B cell (primary cell): ENCODE measurements at regions not wholly inside any gene's neighbourhood (a gene's known extent, or its start where the extent isn't known, plus 50 kb on each side); places are given as distances from the start of the nearest gene placed in this dataset.

Experiments used
- ATAC-seq: fragments of 200-7000 bp; cut with Tn5 transposase; one replicate; pipeline ENCODE4 v1.10.0; 2021; ENCODE audit warnings: low read depth, mild to moderate bottlenecking, moderate number of reproducible peaks, moderate library complexity
- CTCF ChIA-PET: fragments of 350-600 bp; sonication (Branson Sonifier 250); formaldehyde crosslinking; loops from one replicate; lab custom pipeline; 2021; ENCODE audit warnings: antibody characterized with exemption, inconsistent platforms; lab: Charles Lee
- POLR2A ChIA-PET: fragments of 350-600 bp; sonication (Branson Sonifier 250); formaldehyde crosslinking; loops from one replicate; lab custom pipeline; 2021; ENCODE audit warnings: antibody characterized with exemption; lab: Charles Lee
- DNase-seq: peaks from one replicate; pipeline ENCODE4 v3.0.0; 2013
- H2AFZ ChIP-seq: 2 replicates; pipeline ENCODE4 v1.6.1; 2012; ENCODE audit warnings: mild to moderate bottlenecking, low read depth, low read length; ENCODE audit not compliant: insufficient read depth, poor library complexity, severe bottlenecking
- H3K27ac ChIP-seq, 2 donors: 1 replicate in 1 of 2; 2 replicates in 1 of 2; pipeline ENCODE4 v1.5.1; 2012 to 2013; ENCODE audit warnings: low read length in 2 of 2, mild to moderate bottlenecking in 2 of 2, moderate library complexity in 1 of 2
- H3K27me3 ChIP-seq, 4 experiments: fragments of 200-600 bp in 1 of 4; sonication (generic) in 1 of 4; replicated peaks in 1 of 4; 1 replicate in 2 of 4; 2 replicates in 2 of 4; pipeline versions ENCODE4 v1.6.1 to v1.7.0; 2013 to 2016; ENCODE audit warnings: low read length in 3 of 4, mild to moderate bottlenecking in 2 of 4, mixed read lengths in 1 of 4, moderate library complexity in 1 of 4; ENCODE audit not compliant: insufficient read depth in 4 of 4, control insufficient read depth in 3 of 4; ENCODE audit errors: control extremely low read depth in 1 of 4
- H3K36me3 ChIP-seq, 2 experiments: replicated peaks in 1 of 2; 1 replicate in 1 of 2; 2 replicates in 1 of 2; pipeline versions ENCODE4 v1.6.1 to v1.7.1; 2013; ENCODE audit warnings: low read length in 1 of 2; ENCODE audit not compliant: insufficient read depth in 2 of 2, control insufficient read depth in 1 of 2; ENCODE audit errors: control extremely low read depth in 1 of 2, extremely low read depth in 1 of 2
- H3K4me1 ChIP-seq, 2 donors: fragments of 200-600 bp in 1 of 2; sonication (generic) in 1 of 2; 1 replicate in 1 of 2; 2 replicates in 1 of 2; pipeline versions ENCODE4 v1.5.1 to v1.6.1; 2013 to 2017; ENCODE audit warnings: low read length in 2 of 2; ENCODE audit not compliant: control insufficient read depth in 2 of 2, insufficient read depth in 2 of 2
- H3K4me2 ChIP-seq: replicated peaks from 2 replicates; pipeline ENCODE3; 2012; ENCODE audit warnings: mild to moderate bottlenecking, low read depth, low read length; ENCODE audit not compliant: poor library complexity, severe bottlenecking
- H3K4me3 ChIP-seq, 5 experiments: fragments of 200-600 bp in 1 of 5; sonication (generic) in 1 of 5; 1 replicate in 3 of 5; 2 replicates in 2 of 5; pipeline versions ENCODE4 v1.5.1 to v1.7.0; 2011 to 2016; ENCODE audit warnings: low read length in 4 of 5, mild to moderate bottlenecking in 4 of 5, low read depth in 2 of 5, control low read depth in 1 of 5, moderate library complexity in 1 of 5; ENCODE audit not compliant: insufficient read depth in 1 of 5; ENCODE audit errors: control extremely low read depth in 1 of 5, extremely low read depth in 1 of 5
- H3K79me2 ChIP-seq: fragments of 200-600 bp; sonication (generic); one replicate; pipeline ENCODE4 v1.6.0; 2016; ENCODE audit warnings: low read length; ENCODE audit not compliant: control insufficient read depth, insufficient read depth
- H3K9ac ChIP-seq: fragments of 200-600 bp; sonication (generic); 2 replicates; pipeline ENCODE4 v1.6.1; 2017; ENCODE audit warnings: mild to moderate bottlenecking, low read length, moderate library complexity
- H3K9me3 ChIP-seq, 3 donors: one replicate each; pipeline versions ENCODE4 v1.6.1 to v1.7.1; 2013; ENCODE audit warnings: low read length in 2 of 3; ENCODE audit not compliant: control insufficient read depth in 2 of 3, insufficient read depth in 1 of 3; ENCODE audit errors: control extremely low read depth in 1 of 3
- H4K20me1 ChIP-seq: 2 replicates; pipeline ENCODE4 v1.6.0; 2012; ENCODE audit warnings: mild to moderate bottlenecking, low read length; ENCODE audit not compliant: insufficient read depth, control insufficient read depth, poor library complexity, severe bottlenecking
- H3K27ac Mint-ChIP-seq: one replicate; pipeline ENCODE4 v1.8.0; 2021; ENCODE audit warnings: mixed read lengths
- H3K27me3 Mint-ChIP-seq: one replicate; pipeline ENCODE4 v1.8.0; 2021; ENCODE audit warnings: mixed read lengths
- H3K4me1 Mint-ChIP-seq: one replicate; pipeline ENCODE4 v1.8.0; 2021; ENCODE audit warnings: mixed read lengths
- H3K4me3 Mint-ChIP-seq: one replicate; pipeline ENCODE4 v1.8.0; 2021; ENCODE audit warnings: mixed read lengths
- H3K9me3 Mint-ChIP-seq: one replicate; pipeline ENCODE4 v1.8.0; 2022; ENCODE audit warnings: mixed read lengths; ENCODE audit not compliant: insufficient read depth
- EZH2 ChIP-seq: IDR thresholded peaks from 2 replicates; pipeline ENCODE4 v1.6.1; 2012; ENCODE audit warnings: borderline replicate concordance, low read depth, mild to moderate bottlenecking, moderate library complexity, low read length; ENCODE audit not compliant: insufficient read depth, poor library complexity, severe bottlenecking
- WGBS: methylation state at CpG from one replicate; pipeline ENCODE4 v1.1.5; 2013; ENCODE audit warnings: missing lambda C conversion rate; ENCODE audit not compliant: insufficient coverage; 5-methylcytosine and 5-hydroxymethylcytosine counted together
- intact Hi-C: fragments of 100-400 bp; cut with micrococcal nuclease; formaldehyde crosslinking; loops from one replicate; pipeline ENCODE4 v1.10.0; 2022
- TF ChIP-seq, protein P1 (sequence below): fragments of 200-600 bp; IDR thresholded peaks from one replicate; pipeline ENCODE4 v1.8.0; 2022; ENCODE audit warnings: antibody characterized with exemption, mild to moderate bottlenecking

DNA sequence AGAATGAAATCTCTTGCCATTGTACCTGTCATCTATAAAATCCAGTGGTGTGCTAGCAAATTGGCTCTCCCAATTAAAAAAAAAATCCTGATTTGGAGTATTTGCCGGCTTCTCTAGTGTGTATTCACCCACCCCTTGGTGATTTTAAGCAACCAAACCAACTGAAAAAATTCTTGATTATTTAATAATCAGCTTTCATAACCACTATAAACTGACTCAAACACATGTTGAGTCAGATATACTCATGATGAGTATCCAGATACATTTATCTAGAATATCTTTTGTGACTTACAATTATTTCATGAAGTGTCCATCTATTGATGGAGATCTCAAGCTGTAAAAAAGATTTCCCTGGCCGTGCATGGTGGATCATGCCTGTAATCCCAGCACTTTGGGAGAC lies 205.4 kb downstream of the RASSF9 start:
- Histone ChIP-seq H3K27me3 (no peaks in the 10 kb centered on the region), H3K9me3 (no peaks in the 10 kb centered on the region), H3K79me2 (no peaks in the 10 kb centered on the region), H4K20me1 (no peaks in the 10 kb centered on the region), H3K4me1 (no peaks in the 10 kb centered on the region), H3K27ac (no peak overlapping the region), H3K9ac (no peak overlapping the region), H3K4me3 (no peak overlapping the region), H2AFZ (no peak overlapping the region), H3K36me3 (no peaks in the 10 kb centered on the region), H3K4me2 (no peak overlapping the region)
- intact Hi-C loops: no loop called here
- ChIA-PET POLR2A (no interaction called here), CTCF (no interaction called here)
- H3K27me3 Mint-ChIP-seq: no peaks in the 10 kb centered on the region
- no peak overlapping the region for H3K27ac Mint-ChIP-seq
- 80% methylated on average over 1 of the region's 2 CpGs for WGBS
- H3K9me3 Mint-ChIP-seq: peaks cover 4% of the 10 kb centered on the region
- DNase-seq: no peak
- no peak overlapping the region for H3K4me3 Mint-ChIP-seq
- ATAC-seq: no peak
- TF ChIP-seq, protein P1, sequence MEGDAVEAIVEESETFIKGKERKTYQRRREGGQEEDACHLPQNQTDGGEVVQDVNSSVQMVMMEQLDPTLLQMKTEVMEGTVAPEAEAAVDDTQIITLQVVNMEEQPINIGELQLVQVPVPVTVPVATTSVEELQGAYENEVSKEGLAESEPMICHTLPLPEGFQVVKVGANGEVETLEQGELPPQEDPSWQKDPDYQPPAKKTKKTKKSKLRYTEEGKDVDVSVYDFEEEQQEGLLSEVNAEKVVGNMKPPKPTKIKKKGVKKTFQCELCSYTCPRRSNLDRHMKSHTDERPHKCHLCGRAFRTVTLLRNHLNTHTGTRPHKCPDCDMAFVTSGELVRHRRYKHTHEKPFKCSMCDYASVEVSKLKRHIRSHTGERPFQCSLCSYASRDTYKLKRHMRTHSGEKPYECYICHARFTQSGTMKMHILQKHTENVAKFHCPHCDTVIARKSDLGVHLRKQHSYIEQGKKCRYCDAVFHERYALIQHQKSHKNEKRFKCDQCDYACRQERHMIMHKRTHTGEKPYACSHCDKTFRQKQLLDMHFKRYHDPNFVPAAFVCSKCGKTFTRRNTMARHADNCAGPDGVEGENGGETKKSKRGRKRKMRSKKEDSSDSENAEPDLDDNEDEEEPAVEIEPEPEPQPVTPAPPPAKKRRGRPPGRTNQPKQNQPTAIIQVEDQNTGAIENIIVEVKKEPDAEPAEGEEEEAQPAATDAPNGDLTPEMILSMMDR: no peak
- no peak for TF ChIP-seq EZH2
- no peaks in the 10 kb centered on the region for H3K4me1 Mint-ChIP-seq

DNA sequence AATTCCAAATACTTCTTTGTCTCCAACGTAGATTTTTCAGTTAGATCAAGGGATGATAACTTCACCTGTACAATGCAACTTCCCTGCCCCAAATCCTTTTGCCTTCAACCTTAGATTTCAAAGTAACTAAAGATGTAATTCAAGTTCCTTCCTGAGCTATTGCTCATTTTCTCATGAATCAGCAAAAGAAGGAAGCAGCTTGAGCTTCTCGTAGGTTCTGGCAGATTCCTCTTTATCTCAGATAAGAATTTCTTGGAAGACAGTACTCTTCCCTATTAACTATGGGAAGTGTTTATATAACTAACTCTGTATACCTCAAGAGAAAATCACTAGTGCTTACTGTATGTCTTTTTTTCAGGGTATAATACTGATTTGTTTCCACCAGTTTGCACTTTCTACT lies 203.8 kb downstream of the RASSF9 start:
- Histone ChIP-seq H3K4me1 (no peaks in the 10 kb centered on the region), H3K36me3 (no peaks in the 10 kb centered on the region), H3K9ac (no peak overlapping the region), H3K27me3 (no peaks in the 10 kb centered on the region), H2AFZ (no peak overlapping the region), H3K4me2 (no peak overlapping the region), H3K79me2 (no peaks in the 10 kb centered on the region), H3K27ac (no peak overlapping the region), H3K4me3 (no peak overlapping the region), H4K20me1 (no peaks in the 10 kb centered on the region), H3K9me3 (no peaks in the 10 kb centered on the region)
- ATAC-seq (no peak), DNase-seq (no peak)
- Mint-ChIP-seq H3K9me3 (peaks cover 4% of the 10 kb centered on the region), H3K4me1 (no peaks in the 10 kb centered on the region), H3K27me3 (no peaks in the 10 kb centered on the region), H3K27ac (no peak overlapping the region), H3K4me3 (no peak overlapping the region)
- POLR2A ChIA-PET: no interaction called here
- TF ChIP-seq, protein P1: no peak
- TF ChIP-seq EZH2: no peak
- intact Hi-C loops: no loop called here
- 20% methylated on average over 1 of the region's 2 CpGs for WGBS
- CTCF ChIA-PET: no interaction called here
